Liver (tissue), 7 donors: ENCODE measurements at regions not wholly inside any gene's neighbourhood (a gene's known extent, or its start where the extent isn't known, plus 50 kb on each side); places are given as distances from the start of the nearest gene placed in this dataset.

Experiments
- DNase-seq: peaks from one replicate; pipeline ENCODE4 v3.0.0-alpha.2; 2017; ENCODE audit warnings: low spot score
- H3K27ac ChIP-seq, 2 donors: one replicate each; pipeline ENCODE4 v1.7.0; 2013; ENCODE audit warnings: inconsistent platforms in 2 of 2, low read length in 2 of 2, control low read depth in 1 of 2, low read depth in 1 of 2, mild to moderate bottlenecking in 1 of 2
- H3K27me3 ChIP-seq, 4 donors: one replicate each; pipeline versions ENCODE4 v1.6.1 to v1.7.0; 2013; ENCODE audit warnings: low read length in 3 of 4, inconsistent platforms in 1 of 4, mild to moderate bottlenecking in 1 of 4, moderate library complexity in 1 of 4; ENCODE audit not compliant: control insufficient read depth in 4 of 4, insufficient read depth in 4 of 4
- H3K36me3 ChIP-seq, 4 donors: one replicate each; pipeline versions ENCODE4 v1.6.1 to v1.7.0; 2013; ENCODE audit warnings: low read length in 3 of 4, mild to moderate bottlenecking in 3 of 4, low read depth in 1 of 4, moderate library complexity in 1 of 4; ENCODE audit not compliant: control insufficient read depth in 4 of 4, insufficient read depth in 3 of 4
- H3K4me1 ChIP-seq, 4 donors: one replicate each; pipeline versions ENCODE4 v1.6.1 to v1.7.0; 2013; ENCODE audit warnings: low read length in 3 of 4, mild to moderate bottlenecking in 3 of 4, moderate library complexity in 1 of 4; ENCODE audit not compliant: control insufficient read depth in 4 of 4, insufficient read depth in 4 of 4
- H3K4me3 ChIP-seq, 3 donors: one replicate each; pipeline versions ENCODE4 v1.6.1 to v1.7.0; 2013; ENCODE audit warnings: low read length in 3 of 3, control low read depth in 1 of 3, low read depth in 1 of 3, mild to moderate bottlenecking in 1 of 3
- H3K9ac ChIP-seq, 2 donors: one replicate each; pipeline ENCODE4 v1.7.0; 2013; ENCODE audit warnings: low read length in 2 of 2, mild to moderate bottlenecking in 2 of 2, moderate library complexity in 2 of 2, control low read depth in 1 of 2, low read depth in 1 of 2
- H3K9me3 ChIP-seq, 4 donors: one replicate each; pipeline versions ENCODE4 v1.6.1 to v1.7.0; 2013; ENCODE audit warnings: low read length in 3 of 4; ENCODE audit not compliant: control insufficient read depth in 4 of 4
- ATF3 ChIP-seq: IDR thresholded peaks from 2 replicates; pipeline ENCODE4 v1.6.1; 2016; ENCODE audit warnings: antibody characterized with exemption
- EGR1 ChIP-seq, 2 donors: IDR thresholded peaks; 2 replicates each; pipeline ENCODE4 v1.6.1; 2016 to 2018; ENCODE audit warnings: antibody characterized with exemption in 2 of 2, low read depth in 2 of 2
- FOXA1 ChIP-seq: IDR thresholded peaks from 2 replicates; pipeline ENCODE4 v1.6.1; 2016; ENCODE audit warnings: antibody characterized with exemption
- FOXA2 ChIP-seq: IDR thresholded peaks from 2 replicates; pipeline ENCODE4 v1.6.1; 2016; ENCODE audit warnings: antibody characterized with exemption
- GABPA ChIP-seq, 2 donors: IDR thresholded peaks in 1 of 2; conservative IDR thresholded peaks in 1 of 2; 2 replicates each; pipeline ENCODE4 v1.6.1; 2016; ENCODE audit warnings: antibody characterized with exemption in 2 of 2, mild to moderate bottlenecking in 1 of 2, moderate library complexity in 1 of 2
- HNF4A ChIP-seq, 2 donors: conservative IDR thresholded peaks; 2 replicates each; pipeline ENCODE4 v1.6.1; 2016; ENCODE audit warnings: antibody characterized with exemption in 2 of 2, mild to moderate bottlenecking in 2 of 2
- HNF4G ChIP-seq: IDR thresholded peaks from 2 replicates; pipeline ENCODE4 v1.6.1; 2016; ENCODE audit warnings: antibody characterized with exemption
- MAX ChIP-seq: IDR thresholded peaks from 2 replicates; pipeline ENCODE4 v1.6.1; 2016; ENCODE audit warnings: antibody characterized with exemption
- NR2F2 ChIP-seq: IDR thresholded peaks from 2 replicates; pipeline ENCODE4 v1.6.1; 2016; ENCODE audit warnings: antibody characterized with exemption
- RAD21 ChIP-seq, 2 donors: IDR thresholded peaks; 2 replicates each; pipeline ENCODE4 v1.6.1; 2016; ENCODE audit warnings: antibody characterized with exemption in 2 of 2, mild to moderate bottlenecking in 2 of 2
- REST ChIP-seq: IDR thresholded peaks from 2 replicates; pipeline ENCODE4 v1.6.1; 2016; ENCODE audit warnings: antibody characterized with exemption, mild to moderate bottlenecking
- RXRA ChIP-seq, 2 donors: IDR thresholded peaks; 2 replicates each; pipeline ENCODE4 v1.6.1; 2017 to 2018; ENCODE audit warnings: antibody characterized with exemption in 2 of 2, mild to moderate bottlenecking in 1 of 2
- SP1 ChIP-seq: IDR thresholded peaks from 2 replicates; pipeline ENCODE4 v1.6.1; 2018; ENCODE audit warnings: antibody characterized with exemption, mild to moderate bottlenecking
- TAF1 ChIP-seq: conservative IDR thresholded peaks from 2 replicates; pipeline ENCODE4 v1.6.1; 2016; ENCODE audit warnings: antibody characterized with exemption, mild to moderate bottlenecking
- ZBTB33 ChIP-seq: IDR thresholded peaks from 2 replicates; pipeline ENCODE4 v1.6.1; 2016; ENCODE audit warnings: antibody characterized with exemption
- WGBS: extraction: QIAGEN DNeasy Blood & Tissue Kit; methylation state at CpG from one replicate; pipeline ENCODE4 v1.1.7; 2013; 5-methylcytosine and 5-hydroxymethylcytosine counted together
- donor health status: healthy.
- donor health status: healthy.
- donor health status: healthy.
- donor health status: healthy.

GRCh38 chr10:124222318-124222987 lies 129.1 kb upstream of the CHST15 start:
- Histone ChIP-seq H3K27me3 (peaks cover 0 to 5% (median 1%) of the 10 kb centered on the region in 4 donors), H3K36me3 (no peaks in the 10 kb centered on the region), H3K27ac (no peak overlapping the region), H3K9me3 (no peaks in the 10 kb centered on the region), H3K4me1 (no peaks in the 10 kb centered on the region), H3K4me3 (no peak overlapping the region), H3K9ac (no peak overlapping the region)
- TF ChIP-seq HNF4G: no peak
- TF ChIP-seq EGR1 (IDR thresholded peaks at IDR 0.05; ENCODE audit: low read depth in 2 of 2): no peak
- TF ChIP-seq FOXA1: no peak
- TF ChIP-seq MAX: no peak
- TF ChIP-seq RAD21 (IDR thresholded peaks at IDR 0.05): no peak
- TF ChIP-seq REST: no peak
- no peak for TF ChIP-seq FOXA2
- no peak for DNase-seq
- 80% methylated on average over 15 of the region's 15 CpGs for WGBS

GRCh38 chr10:124221356-124222317 lies 128.2 kb upstream of the CHST15 start:
- no peak for DNase-seq
- H3K27me3 ChIP-seq: peaks cover 0 to 5% (median 1%) of the 10 kb centered on the region in 4 donors
- TF ChIP-seq NR2F2 (no peak), HNF4G (no peak), TAF1 (no peak), FOXA2 (no peak), RAD21 (IDR thresholded peaks at IDR 0.05) (no peak), RXRA (IDR thresholded peaks at IDR 0.05) (no peak), HNF4A (conservative IDR thresholded peaks at IDR 0.05) (no peak), FOXA1 (no peak)

GRCh38 chr10:124220971-124221355 lies 127.6 kb upstream of the CHST15 start:
- peak overlapping the region; percentile 42 for H3K27ac ChIP-seq
- TF ChIP-seq GABPA (IDR thresholded peaks at IDR 0.05 in 1 of 2, conservative IDR thresholded peaks at IDR 0.05 in 1 of 2) (no peak), REST (no peak), ZBTB33 (no peak), SP1 (no peak), ATF3 (no peak), HNF4G (no peak)

More at GRCh38 chr10:124221356-124222317, 128.2 kb upstream of the CHST15 start:
- no peaks in the 10 kb centered on the region for H3K9me3 ChIP-seq
- WGBS: 49% methylated on average over 22 of the region's 22 CpGs
- H3K27ac ChIP-seq: no peak overlapping the region
- H3K36me3 ChIP-seq: no peaks in the 10 kb centered on the region
- H3K4me3 ChIP-seq: no peak overlapping the region
- no peaks in the 10 kb centered on the region for H3K4me1 ChIP-seq
- no peak overlapping the region for H3K9ac ChIP-seq

More at GRCh38 chr10:124220971-124221355, 127.6 kb upstream of the CHST15 start:
- Histone ChIP-seq H3K27me3 (peaks cover 0 to 5% (median 1%) of the 10 kb centered on the region in 4 donors), H3K9me3 (no peaks in the 10 kb centered on the region), H3K4me3 (no peak overlapping the region), H3K4me1 (no peaks in the 10 kb centered on the region), H3K9ac (no peak overlapping the region), H3K36me3 (no peaks in the 10 kb centered on the region)
- DNase-seq: no peak
- WGBS: 71% methylated on average over 12 of the region's 12 CpGs
